ENCODE measurements at regions not wholly inside any gene's neighbourhood (a gene's known extent, or its start where the extent isn't known, plus 50 kb on each side); places are given as distances from the start of the nearest gene placed in this dataset.

DNA sequence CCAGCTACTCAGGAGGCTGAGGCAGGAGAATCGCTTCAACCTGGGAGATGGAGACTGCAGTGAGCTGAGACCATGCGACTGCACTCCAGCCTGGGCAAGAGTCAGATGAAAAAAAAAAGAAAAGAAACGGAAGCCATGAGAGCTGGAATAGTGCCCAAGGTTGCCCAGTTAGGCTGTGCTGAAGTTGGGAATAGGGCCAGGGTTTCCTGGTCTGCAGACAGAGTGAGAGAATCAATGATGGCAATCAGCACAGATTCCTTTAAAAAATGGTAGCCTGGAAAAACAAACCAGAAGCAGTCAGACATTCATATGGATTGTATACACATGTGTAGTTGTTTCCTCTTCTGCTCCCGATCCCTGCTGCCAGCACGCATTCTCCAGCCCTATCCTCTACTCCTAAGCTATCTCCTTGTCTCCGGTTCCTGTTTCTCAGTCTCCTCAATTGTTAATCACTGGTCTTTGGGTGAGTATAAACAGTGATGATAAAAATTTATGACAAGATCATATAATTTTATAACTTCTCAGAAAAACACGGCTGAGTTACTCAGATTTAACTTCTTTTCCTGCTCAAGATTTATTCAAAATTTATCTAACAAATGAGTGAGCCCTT lies 316.2 kb upstream of the UMPS start:
- no peak for DNase-seq

- DNase-seq = no peak
Measured at GRCh38 chr3:124415446-124415960, 314.7 kb upstream of the UMPS start.

- no peak for DNase-seq
Measured at GRCh38 chr3:124419303-124419702, 310.9 kb upstream of the UMPS start.

- DNase-seq = no peak
Measured at GRCh38 chr3:124420392-124420791, 309.9 kb upstream of the UMPS start.

- no peak for DNase-seq
Measured at GRCh38 chr3:124422805-124423204, 307.4 kb upstream of the UMPS start.

DNA sequence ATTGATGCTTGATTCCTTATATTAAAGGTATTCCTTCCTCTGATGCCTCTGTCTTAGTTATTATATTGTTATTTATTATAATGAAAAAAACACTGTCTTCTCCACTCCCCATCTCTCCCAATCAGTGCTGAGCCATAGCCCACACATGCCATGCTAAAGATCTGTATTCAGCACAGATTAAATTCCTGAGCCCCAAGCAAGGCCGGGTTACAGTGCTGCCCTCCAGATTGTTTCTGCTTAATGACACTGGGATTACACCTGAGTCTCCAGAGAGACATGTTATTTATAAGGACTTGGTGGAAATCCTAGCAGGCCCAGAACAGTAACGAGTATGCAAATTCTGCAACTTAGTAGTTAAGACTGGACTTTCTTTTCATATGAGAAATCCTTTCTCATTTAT lies 305.9 kb upstream of the UMPS start:
- no peak for DNase-seq

DNA sequence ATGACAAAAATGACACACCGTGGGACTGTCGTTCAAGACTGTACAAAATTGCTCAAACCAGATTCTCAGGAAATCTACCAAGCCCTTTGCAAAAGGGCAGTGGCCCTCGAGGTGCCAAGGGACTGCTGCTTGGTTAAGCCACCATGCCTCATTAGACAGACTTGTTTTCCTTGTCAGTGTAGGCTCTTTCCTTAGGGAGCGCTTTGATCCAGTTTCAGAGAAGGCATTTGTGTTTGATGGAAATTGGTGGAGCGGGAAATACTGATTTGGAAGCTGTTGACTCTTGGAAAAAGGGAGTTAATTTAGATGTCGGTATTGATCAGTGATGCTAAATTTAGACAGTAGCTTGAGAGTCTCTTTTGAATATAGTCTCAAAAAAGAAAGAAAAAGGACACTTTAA lies 304.3 kb upstream of the UMPS start:
- DNase-seq = no peak

DNA sequence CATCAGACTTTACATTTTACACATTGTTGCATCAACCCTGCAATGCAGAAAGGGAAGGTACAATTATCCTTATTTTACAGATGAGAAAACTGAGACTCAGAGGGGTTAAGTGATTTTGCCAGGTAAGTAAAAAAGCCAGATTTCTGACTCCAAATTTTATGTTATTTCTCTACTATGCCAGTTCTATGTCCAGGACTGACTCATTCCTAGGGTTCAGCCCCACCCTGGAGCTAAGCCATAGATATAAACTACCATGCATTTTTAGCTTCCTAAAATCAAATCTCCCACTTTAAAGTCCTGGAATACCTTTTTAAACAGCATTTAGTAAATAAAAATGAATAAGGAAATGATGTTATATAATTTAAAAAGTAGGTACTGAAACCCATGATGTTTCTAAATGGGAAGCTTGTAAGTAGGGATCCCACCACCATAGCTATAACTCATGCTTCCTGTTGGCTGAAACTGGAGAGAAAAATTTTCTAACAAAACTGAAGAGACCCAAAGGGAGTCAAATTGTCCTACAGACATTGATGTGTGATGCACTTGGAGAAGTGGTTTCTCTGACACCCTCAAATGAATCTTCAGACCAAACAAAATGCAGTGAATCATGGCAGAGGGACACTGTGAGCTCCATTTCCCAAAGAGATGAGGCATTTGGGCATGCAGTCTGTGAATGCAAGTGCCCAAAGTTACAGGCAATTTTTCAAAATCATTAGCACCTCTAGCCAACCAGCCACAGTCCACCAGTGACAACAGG lies 301.7 kb upstream of the UMPS start:
- DNase-seq = no peak

DNA sequence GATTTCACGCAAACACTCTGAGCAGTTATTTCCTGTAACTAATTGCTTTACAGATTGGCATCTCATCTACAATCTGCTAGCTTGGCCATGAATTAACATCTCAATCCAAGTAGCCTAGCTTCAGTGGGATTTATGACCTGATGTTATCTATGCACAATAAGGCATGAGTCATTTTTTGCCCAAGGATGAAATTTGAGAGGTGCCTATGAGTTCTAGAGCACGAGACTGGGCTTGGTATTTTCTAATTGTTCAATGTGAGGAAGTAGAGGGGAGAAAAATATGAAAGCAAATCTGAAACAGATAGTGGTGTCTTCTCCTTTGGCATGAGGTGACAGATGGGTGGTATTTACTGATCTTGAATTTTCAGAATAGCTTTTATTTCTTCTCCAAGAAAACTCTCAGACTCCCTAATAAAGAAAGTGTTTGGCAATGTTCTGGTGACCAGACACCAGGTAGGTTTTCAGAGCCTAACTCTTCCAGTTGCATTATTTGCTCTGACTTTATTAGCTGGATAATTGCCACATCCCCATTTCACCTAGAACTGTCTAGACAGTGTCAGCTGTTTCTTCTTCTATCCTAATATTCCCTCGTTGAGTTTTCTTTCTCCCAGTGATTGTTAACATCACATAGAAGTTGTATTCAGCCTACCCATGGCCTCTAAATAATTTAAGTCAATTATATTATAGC lies 301.0 kb upstream of the UMPS start:
- no peak for DNase-seq

DNA sequence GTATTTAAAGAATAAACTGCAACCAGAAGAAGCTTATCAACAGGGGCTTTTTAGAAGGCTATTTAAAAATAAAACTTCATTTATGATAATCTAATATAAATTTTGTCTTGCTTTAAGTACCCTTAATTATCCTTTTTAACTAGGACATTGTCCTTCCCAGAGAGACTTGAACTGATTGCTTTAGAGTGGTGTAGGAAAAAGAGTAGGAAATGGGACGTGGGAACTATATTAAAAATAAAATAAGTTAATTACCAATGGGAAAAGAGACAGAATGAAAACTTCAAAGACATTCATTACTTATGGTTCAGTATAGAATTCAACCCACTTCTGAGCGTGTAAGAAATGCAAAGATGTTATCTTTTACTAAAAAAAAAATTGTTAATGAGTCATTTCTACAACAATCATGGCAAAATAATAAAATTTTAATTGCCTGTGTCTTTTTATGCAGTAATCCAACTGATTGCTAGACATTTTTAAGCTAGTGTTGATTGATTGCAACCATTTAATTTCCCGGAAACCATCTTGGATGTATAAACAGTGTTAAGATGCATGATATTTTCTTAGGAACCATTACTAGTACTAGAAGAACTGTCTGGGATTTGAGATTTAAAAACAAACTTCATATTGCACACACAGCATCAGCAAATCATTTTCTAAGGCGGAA lies 298.8 kb upstream of the UMPS start:
- DNase-seq = no peak

- DNase-seq = no peak
Measured at GRCh38 chr3:124434176-124434575, 296.1 kb upstream of the UMPS start.

DNA sequence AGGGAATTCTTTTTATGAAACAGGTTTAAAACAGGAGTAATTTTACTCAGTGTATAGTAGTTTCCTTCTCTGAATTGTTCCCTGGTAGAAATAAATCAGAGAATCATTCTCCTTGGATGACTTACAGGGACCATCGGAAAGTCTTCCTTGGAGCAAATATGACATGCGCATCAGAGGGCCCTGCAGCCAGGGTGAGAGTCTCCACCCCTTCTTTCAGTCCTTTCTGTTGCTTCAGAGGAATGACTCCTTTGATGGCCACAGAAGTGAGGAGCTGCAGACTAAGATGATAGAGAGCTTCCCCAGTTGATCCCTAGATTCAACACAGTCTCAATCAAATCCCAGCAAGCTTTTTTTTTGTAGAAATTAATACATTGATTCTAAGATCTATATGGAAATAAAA lies 294.8 kb upstream of the UMPS start:
- no peak for DNase-seq

- no peak for DNase-seq
Measured at GRCh38 chr3:124438813-124439212, 291.4 kb upstream of the UMPS start.

DNA sequence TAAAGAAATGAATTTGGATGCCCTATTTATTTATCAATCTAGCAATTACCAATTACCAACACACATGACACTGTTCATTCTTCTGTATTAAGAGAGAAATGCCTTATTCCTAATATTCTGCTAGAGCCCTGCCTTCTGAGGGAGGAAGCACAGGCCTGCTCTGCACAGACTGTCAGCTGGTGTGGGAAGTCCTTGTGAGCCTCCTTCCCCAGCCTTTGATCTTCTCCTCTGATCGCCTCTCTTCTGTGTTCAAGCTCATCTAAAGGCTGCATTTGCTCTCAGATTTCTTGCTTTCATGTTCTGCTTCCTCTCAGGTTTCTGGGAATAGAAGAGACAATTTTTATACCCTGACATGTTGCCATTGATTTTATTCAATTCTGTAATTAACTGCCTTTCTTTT lies 290.6 kb upstream of the UMPS start:
- no peak for DNase-seq

GRCh38 chr3:124441766-124442165 lies 288.5 kb upstream of the UMPS start:
- no peak for DNase-seq

- no peak for DNase-seq
Measured at GRCh38 chr3:124442463-124442862, 287.8 kb upstream of the UMPS start.

- DNase-seq = no peak
Measured at GRCh38 chr3:124443446-124443845, 286.8 kb upstream of the UMPS start.

DNA sequence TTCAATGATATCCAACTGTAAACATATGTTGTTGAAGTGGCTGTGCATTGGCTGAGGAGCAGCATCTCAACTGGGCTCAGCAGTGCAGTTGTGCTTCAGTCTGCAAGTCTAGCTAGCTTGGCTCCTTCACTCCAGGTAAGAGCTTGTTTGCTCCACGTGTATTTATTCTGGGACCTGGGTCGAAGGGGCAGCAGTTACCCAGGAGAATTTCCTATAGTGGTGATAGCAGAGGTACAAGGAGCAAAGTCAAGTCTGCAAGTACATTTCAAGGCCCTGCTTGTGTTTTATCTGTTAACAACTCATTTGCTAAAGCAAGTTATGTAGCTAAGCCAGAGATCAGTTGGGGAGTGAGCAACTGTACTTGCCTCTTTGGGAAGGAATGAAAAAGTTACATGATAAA lies 286.2 kb upstream of the UMPS start:
- no peak for DNase-seq

GRCh38 chr3:124444896-124445295 lies 285.4 kb upstream of the UMPS start:
- no peak for DNase-seq

DNA sequence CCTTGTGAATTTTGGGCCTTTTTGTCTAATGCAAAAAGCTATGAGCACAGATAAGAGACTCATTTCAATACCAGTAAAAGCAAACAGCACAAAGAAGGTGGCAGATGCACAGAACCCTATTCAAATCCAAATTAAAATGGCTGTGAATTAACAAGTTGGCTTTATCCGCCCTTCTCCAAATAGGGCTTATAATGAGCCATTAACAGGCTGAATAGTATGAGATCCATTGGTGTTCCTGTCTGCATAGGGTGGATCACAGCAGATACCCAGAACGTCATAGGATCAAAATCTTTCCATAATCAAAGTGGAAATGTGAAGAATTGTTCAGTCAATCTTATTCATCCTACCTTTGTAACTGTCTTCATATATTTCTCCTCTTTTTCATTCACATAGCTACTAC lies 282.4 kb upstream of the UMPS start:
- no peak for DNase-seq

DNA sequence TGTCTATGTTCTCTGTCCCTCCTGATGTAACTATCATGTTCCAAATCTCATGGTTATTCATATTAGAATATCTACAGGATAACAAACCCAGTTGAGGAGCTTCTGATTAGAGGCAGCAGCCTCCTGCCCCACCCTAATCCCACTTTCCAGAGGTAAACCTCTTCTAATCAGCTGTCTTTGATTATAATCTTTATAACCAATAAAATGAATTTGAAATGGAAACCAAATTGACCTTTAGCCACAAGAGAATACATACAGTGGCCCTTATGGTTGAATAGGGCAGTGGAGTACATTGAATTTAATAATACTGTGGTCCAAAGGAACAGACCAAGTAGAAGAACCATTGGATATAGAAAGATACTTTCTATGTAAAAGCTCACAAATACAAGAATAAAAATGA lies 281.3 kb upstream of the UMPS start:
- no peak for DNase-seq

DNA sequence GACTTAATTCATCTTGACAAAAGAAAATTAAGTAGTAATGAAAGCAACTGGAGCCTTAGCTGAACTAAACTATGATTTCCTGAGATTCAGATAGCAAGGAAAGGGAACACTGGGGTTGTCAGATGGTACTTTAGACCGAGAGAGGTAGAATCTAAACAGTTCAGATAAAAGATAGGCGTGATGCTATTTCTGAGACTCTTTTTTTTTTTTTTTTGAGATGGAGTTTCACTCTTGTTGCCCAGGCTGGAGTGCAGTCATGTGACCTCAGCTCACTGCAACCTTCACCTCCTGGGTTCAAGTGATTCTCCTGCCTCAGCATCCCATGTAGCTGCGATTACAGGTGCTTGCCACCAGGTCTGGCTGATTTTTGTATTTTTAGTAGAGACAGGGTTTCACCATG lies 279.9 kb upstream of the UMPS start:
- DNase-seq = no peak

DNA sequence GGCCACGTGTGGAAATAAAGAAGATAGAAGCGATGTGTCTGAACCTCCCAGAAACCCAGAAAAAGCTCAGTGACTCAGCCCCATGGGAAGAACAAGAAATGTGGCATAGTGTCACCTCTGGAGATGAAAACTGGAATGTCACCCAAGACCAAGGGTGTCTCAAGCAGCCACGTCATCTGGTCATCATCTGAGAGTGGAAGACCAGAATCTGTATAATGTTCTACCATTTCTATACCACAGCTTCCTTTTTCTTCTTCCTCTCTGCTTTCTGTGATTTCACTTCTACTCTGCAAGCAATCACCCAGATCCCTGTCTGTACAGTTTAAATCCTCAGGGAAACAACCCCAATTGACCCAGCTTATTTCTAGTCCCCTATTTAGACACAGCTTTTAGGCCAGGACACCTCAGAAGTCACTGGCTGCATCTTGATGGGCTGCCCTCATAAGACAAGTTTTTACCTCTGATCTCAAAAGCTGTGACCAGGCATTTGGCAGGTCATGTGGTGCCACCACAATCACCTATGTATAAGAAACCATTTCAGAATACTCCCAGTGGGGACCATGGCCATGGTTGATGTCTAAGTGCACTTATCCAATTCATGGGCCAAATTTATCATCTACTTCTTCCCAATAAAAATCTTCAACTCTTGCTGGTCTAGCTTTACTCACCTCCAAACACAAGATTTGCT lies 278.5 kb upstream of the UMPS start:
- no peak for DNase-seq
